SKM-1 (cell line): ENCODE measurements at regions not wholly inside any gene's neighbourhood (a gene's known extent, or its start where the extent isn't known, plus 50 kb on each side); places are given as distances from the start of the nearest gene placed in this dataset.

Source experiments
- DNase-seq: peaks from one replicate; lab custom pipeline; 2025; ENCODE audit not compliant: unreplicated experiment; lab: John Stamatoyannopoulos, UW

GRCh38 chr1:238153253-238153652 is 262.5 kb upstream of the ZP4 start:
- DNase-seq = no peak

GRCh38 chr1:238152119-238152518 is 261.4 kb upstream of the ZP4 start:
- DNase-seq = no peak

GRCh38 chr1:238143038-238143437 is 252.3 kb upstream of the ZP4 start:
- DNase-seq = no peak

GRCh38 chr1:238141353-238141752 is 250.6 kb upstream of the ZP4 start:
- no peak for DNase-seq

GRCh38 chr1:238139713-238140112 is 249.0 kb upstream of the ZP4 start:
- DNase-seq = no peak

GRCh38 chr1:238138059-238138626 is 247.4 kb upstream of the ZP4 start:
- no peak for DNase-seq

- DNase-seq = no peak
Observed at GRCh38 chr1:238135708-238136664, 245.3 kb upstream of the ZP4 start.

GRCh38 chr1:238129677-238130076 is 239.0 kb upstream of the ZP4 start:
- DNase-seq = no peak

- no peak for DNase-seq
Observed at GRCh38 chr1:238123201-238123600, 232.5 kb upstream of the ZP4 start.

- DNase-seq = no peak
Observed at GRCh38 chr1:238119861-238120260, 229.1 kb upstream of the ZP4 start.

- no peak for DNase-seq
Observed at GRCh38 chr1:238119060-238119459, 228.3 kb upstream of the ZP4 start.

GRCh38 chr1:238115852-238116251 is 225.1 kb upstream of the ZP4 start:
- DNase-seq = no peak

GRCh38 chr1:238112952-238113621 is 222.4 kb upstream of the ZP4 start:
- DNase-seq = no peak

GRCh38 chr1:238111516-238111915 is 220.8 kb upstream of the ZP4 start:
- no peak for DNase-seq

GRCh38 chr1:238111081-238111480 is 220.4 kb upstream of the ZP4 start:
- DNase-seq = no peak

GRCh38 chr1:238108417-238108816 is 217.7 kb upstream of the ZP4 start:
- no peak for DNase-seq

GRCh38 chr1:238107322-238107721 is 216.6 kb upstream of the ZP4 start:
- no peak for DNase-seq

GRCh38 chr1:238104752-238105151 is 214.0 kb upstream of the ZP4 start:
- DNase-seq = no peak

GRCh38 chr1:238101923-238102322 is 211.2 kb upstream of the ZP4 start:
- no peak for DNase-seq

- DNase-seq = no peak
Observed at GRCh38 chr1:238099871-238100270, 209.1 kb upstream of the ZP4 start.

- no peak for DNase-seq
Observed at GRCh38 chr1:238089615-238090014, 198.9 kb upstream of the ZP4 start.
